ENCODE measurements at regions not wholly inside any gene's neighbourhood (a gene's known extent, or its start where the extent isn't known, plus 50 kb on each side); places are given as distances from the start of the nearest gene placed in this dataset.

GRCh38 chr2:18664421-18664820 lies 75.1 kb upstream of the NT5C1B start:
- TF ChIP-seq EZH2 (IDR thresholded peaks at IDR 0.05; ENCODE audit: borderline replicate concordance, low read depth, low read length, severe bottlenecking) (no peak), CTCF (IDR thresholded peaks at IDR 0.05; ENCODE audit: borderline replicate concordance, extremely low read depth, low read length, poor library complexity, severe bottlenecking) (no peak)
